Anterior cingulate cortex (tissue), 58 donors: ENCODE measurements at regions not wholly inside any gene's neighbourhood (a gene's known extent, or its start where the extent isn't known, plus 50 kb on each side); places are given as distances from the start of the nearest gene placed in this dataset.
A peak's percentile ranks its signal among the peaks of the same experiment; 100 is the strongest.
"Not testable (repeated sequence)": the region's sequence is repeated elsewhere in the genome, so short reads cannot be mapped to it uniquely, and the experiment has no call there.

ENCODE experiments used
- DNase-seq, 58 donors: peaks; one replicate each; lab custom pipeline; 2025; lab: John Stamatoyannopoulos, UW

GRCh38 chr21:18549214-18549905 is 145.8 kb upstream of the TMPRSS15 start:
- no peak for DNase-seq

DNA sequence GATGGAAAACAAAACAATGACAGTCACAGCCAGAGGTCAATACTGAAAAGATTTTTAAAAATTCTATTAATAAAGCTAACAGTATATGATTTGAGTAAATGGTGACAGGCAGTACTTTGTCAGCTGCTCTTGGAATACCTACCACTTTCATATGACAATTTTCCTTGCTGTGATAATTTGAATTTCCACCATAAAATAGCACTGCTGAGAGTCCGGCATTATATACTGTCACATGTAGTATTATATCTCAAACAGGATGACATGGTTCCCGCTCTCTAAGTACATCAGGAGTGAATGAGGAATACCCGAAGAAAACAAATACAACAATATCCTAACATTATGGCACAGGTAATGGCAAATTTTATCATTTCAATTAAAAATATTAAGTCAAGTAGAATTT is 146.8 kb upstream of the TMPRSS15 start:
- DNase-seq, result no peak

DNA sequence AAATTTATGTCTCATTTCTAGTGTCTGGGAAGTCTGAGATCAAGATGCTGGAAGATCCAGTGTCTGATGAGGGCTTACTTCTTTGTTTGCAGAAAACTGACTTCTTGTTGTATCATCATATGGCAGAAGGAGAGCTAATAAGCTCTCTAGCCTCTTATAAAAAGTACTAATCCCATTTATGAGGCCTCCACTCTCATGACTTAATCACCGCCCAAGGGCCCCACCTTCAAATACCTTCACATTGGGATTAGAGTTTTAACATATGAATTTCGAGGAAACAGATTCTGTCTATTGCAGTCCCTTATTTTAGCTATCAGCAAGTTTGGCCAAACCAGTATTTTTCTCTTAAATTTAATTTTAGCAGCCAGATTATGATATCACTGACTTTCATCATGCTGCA is 150.2 kb upstream of the TMPRSS15 start:
- DNase-seq, result no peak

- not testable (repeated sequence) for DNase-seq
Observed at GRCh38 chr21:18567770-18568169, 164.2 kb upstream of the TMPRSS15 start.

GRCh38 chr21:18588001-18588662 is 184.5 kb upstream of the TMPRSS15 start:
- DNase-seq, result no peak

DNA sequence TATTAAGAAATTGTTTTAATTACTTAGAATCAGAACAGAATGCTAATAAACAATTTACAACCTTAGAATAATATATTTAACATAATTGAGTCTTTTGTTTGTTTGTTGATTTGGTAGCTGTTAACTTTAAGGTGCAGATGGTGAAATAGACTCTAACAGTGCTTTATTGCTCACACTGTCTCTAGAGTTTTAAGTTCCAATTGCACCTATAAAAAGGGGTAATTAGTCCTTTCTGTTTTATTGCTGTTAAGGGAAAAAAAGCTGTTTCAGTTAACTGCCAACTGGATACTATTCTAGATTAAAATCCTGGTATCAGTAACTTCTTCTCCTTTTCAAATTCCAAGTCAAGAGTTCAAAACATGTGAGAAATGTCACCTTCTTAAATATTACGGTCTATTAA is 197.6 kb upstream of the TMPRSS15 start:
- DNase-seq, result no peak

- DNase-seq, result no peak
Observed at GRCh38 chr21:18602711-18603110, 199.1 kb upstream of the TMPRSS15 start.

- no peak for DNase-seq
Observed at GRCh38 chr21:18603261-18603660, 199.7 kb upstream of the TMPRSS15 start.

- DNase-seq, result no peak
Observed at GRCh38 chr21:18603980-18604379, 200.4 kb upstream of the TMPRSS15 start.

DNA sequence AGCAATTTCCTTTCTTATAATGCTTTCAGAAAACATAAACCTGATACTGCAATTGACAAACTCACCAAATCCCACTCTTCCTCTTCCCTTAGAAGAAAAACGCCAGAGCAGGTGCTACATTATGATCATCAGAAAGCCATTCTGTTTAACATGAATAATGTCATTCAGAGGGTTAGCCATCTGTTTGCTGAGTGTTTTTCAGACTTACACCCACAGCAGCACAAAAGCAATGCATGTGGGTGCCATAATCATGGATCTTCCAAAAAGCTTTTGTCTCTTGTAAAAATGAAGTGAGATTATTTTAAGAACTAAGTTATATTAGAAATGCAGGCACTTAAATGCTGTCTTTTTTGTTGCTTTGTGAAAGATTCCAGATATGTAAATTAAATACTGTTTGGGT is 204.6 kb upstream of the TMPRSS15 start:
- peak in 2 of 58 donors; percentile 0 to 41 for DNase-seq

GRCh38 chr21:18614303-18614702 is 210.7 kb upstream of the TMPRSS15 start:
- no peak for DNase-seq

DNA sequence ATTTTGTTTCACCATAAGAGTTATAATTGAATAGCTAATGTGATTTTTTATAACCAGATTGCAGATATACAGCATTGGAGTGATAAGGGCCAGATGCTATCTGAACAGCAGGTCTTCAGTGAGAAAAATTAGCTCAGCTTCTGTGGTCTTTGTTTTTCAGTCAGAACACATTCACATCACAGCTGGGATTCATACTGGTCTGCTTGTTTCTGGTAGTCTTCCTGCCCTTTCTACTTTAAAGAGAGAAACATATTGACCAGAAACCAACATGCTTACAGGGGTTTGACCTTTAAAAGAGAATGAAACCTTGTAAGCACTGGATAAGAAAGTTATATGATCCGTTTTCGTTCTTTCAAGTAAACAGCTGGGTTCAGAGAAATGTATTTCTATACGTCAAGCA is 213.7 kb upstream of the TMPRSS15 start:
- no peak for DNase-seq

GRCh38 chr21:18620436-18620835 is 216.9 kb upstream of the TMPRSS15 start:
- DNase-seq, result no peak

DNA sequence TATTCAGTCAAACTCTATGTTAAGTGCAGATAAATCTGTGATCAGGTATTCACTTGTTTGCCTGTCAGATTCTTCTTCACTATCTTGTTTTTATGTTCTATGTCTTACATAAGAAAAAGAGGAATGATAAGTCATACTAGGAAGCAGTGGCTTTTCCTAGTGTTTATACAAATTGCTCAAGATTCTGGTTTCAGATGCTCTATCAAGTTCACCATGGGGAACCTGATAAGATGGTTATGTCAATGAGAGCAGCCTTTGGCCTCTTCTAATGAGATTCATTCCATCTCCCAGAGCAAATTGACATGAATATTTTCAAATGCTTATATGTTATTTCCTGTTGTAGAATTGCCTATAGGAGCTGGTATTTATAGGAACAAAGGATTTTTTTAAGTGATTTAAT is 218.8 kb upstream of the TMPRSS15 start:
- no peak for DNase-seq

DNA sequence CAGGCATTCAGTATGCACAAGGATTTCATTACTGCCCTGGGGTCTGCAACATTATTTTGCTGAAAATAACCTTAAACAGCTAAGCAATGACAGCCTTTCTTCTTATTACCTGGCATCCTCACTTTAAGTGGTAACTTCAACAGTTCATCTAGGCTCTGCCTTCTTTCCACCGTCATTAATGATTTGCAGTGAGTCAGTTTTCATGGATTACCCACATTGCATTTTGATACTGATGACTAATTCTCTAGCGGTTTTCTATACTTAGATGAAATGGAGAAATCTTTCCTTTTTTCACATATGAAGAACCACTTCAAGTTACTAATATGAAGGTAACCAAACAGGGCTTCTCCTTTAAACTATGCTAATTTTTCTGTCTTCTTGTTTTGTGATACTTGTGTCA is 226.9 kb upstream of the TMPRSS15 start:
- DNase-seq, result no peak

GRCh38 chr21:18636897-18637296 is 233.3 kb upstream of the TMPRSS15 start:
- DNase-seq, result no peak

DNA sequence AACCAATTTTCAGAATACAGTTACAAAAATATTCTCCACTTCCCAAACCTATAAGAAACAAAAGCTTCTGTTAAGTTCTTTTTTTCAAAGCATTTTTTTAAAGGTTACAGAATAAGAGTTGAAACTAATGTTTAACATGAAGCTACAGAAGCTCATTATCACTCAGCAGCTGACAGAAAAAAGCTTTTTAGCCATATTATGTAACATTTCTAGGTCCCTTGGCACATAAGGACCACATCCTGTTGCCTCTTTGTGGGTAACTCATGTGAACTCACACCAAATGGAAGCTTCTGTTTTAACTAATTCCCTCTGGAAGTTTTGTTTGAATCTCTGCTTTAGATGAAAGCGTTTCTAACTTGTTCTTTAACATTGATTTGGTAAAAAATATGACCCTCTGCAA is 242.5 kb upstream of the TMPRSS15 start:
- no peak for DNase-seq

- DNase-seq, result no peak
Observed at GRCh38 chr21:18655931-18656330, 252.3 kb upstream of the TMPRSS15 start.

GRCh38 chr21:18661842-18662241 is 258.3 kb upstream of the TMPRSS15 start:
- no peak for DNase-seq

DNA sequence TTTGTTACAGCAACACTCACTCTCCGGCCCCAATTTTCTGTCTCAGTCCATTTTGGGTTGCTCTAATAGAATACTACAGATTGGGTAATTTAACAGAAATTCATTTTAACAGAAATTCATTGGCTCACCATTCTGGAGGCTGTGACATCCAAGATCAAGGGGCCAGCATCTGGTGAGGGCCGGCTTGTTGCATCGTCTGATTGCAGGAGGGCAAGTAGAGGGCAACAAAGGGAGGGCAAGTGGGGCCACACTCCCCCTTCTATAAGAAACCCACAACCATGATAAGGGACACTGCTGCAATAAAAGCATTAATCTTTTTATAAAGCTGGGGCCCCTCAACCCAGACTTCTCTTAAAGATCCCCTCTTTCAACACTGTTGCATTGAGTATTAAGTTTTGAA is 260.1 kb upstream of the TMPRSS15 start:
- DNase-seq, result no peak

- DNase-seq, result no peak
Observed at GRCh38 chr21:18666725-18667124, 263.1 kb upstream of the TMPRSS15 start.

DNA sequence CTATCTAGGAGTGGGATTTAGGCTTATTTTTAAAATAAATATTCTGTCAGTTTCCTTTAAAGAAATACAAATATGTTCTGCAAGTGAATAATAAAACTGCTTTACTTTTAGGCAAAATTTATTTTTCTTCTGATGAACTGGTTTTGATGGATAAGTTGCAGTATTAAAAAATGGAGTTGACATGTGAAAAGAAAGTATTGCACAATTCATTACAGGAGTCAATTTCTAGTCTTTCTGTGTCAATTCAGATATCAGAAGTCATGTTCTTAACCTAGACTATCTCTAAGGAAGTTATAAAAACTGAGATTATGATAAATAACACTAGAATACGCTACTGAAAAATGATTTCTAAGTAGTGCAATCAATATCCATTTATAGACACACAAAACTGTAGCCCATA is 270.2 kb upstream of the TMPRSS15 start:
- DNase-seq, result no peak
